ENCODE measurements at regions not wholly inside any gene's neighbourhood (a gene's known extent, or its start where the extent isn't known, plus 50 kb on each side); places are given as distances from the start of the nearest gene placed in this dataset.

DNA sequence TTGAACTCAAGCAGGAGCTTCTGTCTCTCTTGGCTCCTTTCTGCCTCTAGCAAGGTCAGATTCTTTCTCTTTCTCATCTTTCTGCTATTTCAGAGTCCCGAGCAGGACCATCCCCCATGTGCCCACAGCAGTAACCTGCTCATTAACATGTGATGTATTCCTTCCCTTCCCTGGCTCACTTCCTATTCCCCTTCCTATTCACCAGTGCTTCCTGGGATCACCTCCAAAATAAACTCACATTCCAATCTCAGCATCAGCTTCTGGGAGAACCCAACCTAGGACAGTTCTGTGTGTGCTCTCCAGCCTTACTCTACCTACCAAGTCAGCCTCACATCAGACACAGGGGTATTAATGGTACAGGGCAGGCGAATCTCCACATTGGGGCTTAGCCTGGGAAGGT lies 546.4 kb upstream of the SALL1 start:
- TF ChIP-seq POLR2A (IDR thresholded peaks at IDR 0.05) = no peak
- TF ChIP-seq EP300 (IDR thresholded peaks at IDR 0.05; ENCODE audit: low read depth) = no peak

Data from transverse colon (tissue), 1 donor.